ENCODE measurements at regions not wholly inside any gene's neighbourhood (a gene's known extent, or its start where the extent isn't known, plus 50 kb on each side); places are given as distances from the start of the nearest gene placed in this dataset.

- no peaks in the 10 kb centered on the region for H3K36me3 Mint-ChIP-seq
- no peaks in the 10 kb centered on the region for H3K4me1 Mint-ChIP-seq
- peaks cover 1 to 2% of the 10 kb centered on the region in 2 donors for H3K9me3 Mint-ChIP-seq
- no peak for DNase-seq
- H3K27me3 Mint-ChIP-seq: peaks cover 14 to 29% of the 10 kb centered on the region in 2 donors
- no peak overlapping the region for H3K27ac Mint-ChIP-seq
- no peak for ATAC-seq (replicated peaks)
- no peak overlapping the region for H3K4me3 Mint-ChIP-seq
Measured at GRCh38 chr13:48600374-48601364, 53.1 kb upstream of the CYSLTR2 start.

GRCh38 chr13:48602296-48603016 lies 51.3 kb upstream of the CYSLTR2 start:
- Mint-ChIP-seq H3K4me3 (no peak overlapping the region), H3K36me3 (peaks cover 0 to 3% of the 10 kb centered on the region in 2 donors), H3K27me3 (peaks cover 18 to 33% of the 10 kb centered on the region in 2 donors), H3K9me3 (peaks cover 9 to 10% of the 10 kb centered on the region in 2 donors), H3K27ac (no peak overlapping the region), H3K4me1 (no peaks in the 10 kb centered on the region)
- DNase-seq: no peak
- no peak for ATAC-seq (replicated peaks)

- H3K4me1 Mint-ChIP-seq: no peaks in the 10 kb centered on the region
- H3K4me3 Mint-ChIP-seq: no peak overlapping the region
- H3K27ac Mint-ChIP-seq: no peak overlapping the region
- ATAC-seq (replicated peaks) (peak; percentile 60 to 90), DNase-seq (no peak)
- peaks cover 11 to 14% of the 10 kb centered on the region in 2 donors for H3K9me3 Mint-ChIP-seq
- H3K27me3 Mint-ChIP-seq: peaks cover 18 to 24% of the 10 kb centered on the region in 2 donors
- peaks cover 0 to 3% of the 10 kb centered on the region in 2 donors for H3K36me3 Mint-ChIP-seq
Measured at GRCh38 chr13:48603375-48603774, 50.4 kb upstream of the CYSLTR2 start.

All from stimulated activated naive B cell treated with anti-CD40 and anti-IgM and Interleukin-4, amounts not matched to agents 10 μg/mL and 1 μg/mL and 100 μg/mL, for 72 hours (primary cell).